K562 (cell line): ENCODE measurements at regions not wholly inside any gene's neighbourhood (a gene's known extent, or its start where the extent isn't known, plus 50 kb on each side); places are given as distances from the start of the nearest gene placed in this dataset.

ENCODE experiments used
- ATAC-seq: fragments of 200-7000 bp; cut with Tn5 transposase; 3 replicates; pipeline ENCODE4 v1.9.1; 2020; ENCODE audit warnings: moderate library complexity
- BruUV-seq: library from RNA; stranded (reverse); fragments of 400-500 nt; replicated peaks from 2 replicates; lab custom pipeline; 2021; lab: Mats Ljungman, UMichigan
- CTCF ChIA-PET: fragments of 300-600 bp; formaldehyde crosslinking; extraction: SDS; loops from one replicate; lab custom pipeline; 2021; ENCODE audit warnings: low intra/inter-chr PET ratio; lab: Yijun Ruan, JAX
- POLR2A ChIA-PET: fragments of 300-600, 350-650 bp; sonication (Branson Sonifier 250); formaldehyde crosslinking; extraction: SDS; loops from one replicate; lab custom pipeline; 2021; ENCODE audit warnings: antibody characterized with exemption, inconsistent platforms; lab: Yijun Ruan, JAX
- DNase-seq, 4 experiments: peaks; one replicate each; pipeline versions ENCODE4 v3.0.0 to v3.0.0-alpha.2; 2011 to 2018; ENCODE audit warnings: low spot score in 3 of 4, mixed read lengths in 3 of 4; ENCODE audit errors: extremely low read depth in 1 of 4
- FAIRE-seq: peaks from 2 replicates; lab custom pipeline; 2011; peaks lifted over from hg19 to GRCh38; lab: Jason Lieb, UNC
- H2AFZ ChIP-seq: 2 replicates; pipeline ENCODE4 v1.6.0; 2011; ENCODE audit warnings: low read depth, low read length, control low read depth, inconsistent platforms
- H3K27ac ChIP-seq: fragments of 200-600 bp; 3 replicates; pipeline ENCODE4 v1.8.0; 2011; ENCODE audit warnings: low read depth, mild to moderate bottlenecking, control low read depth, inconsistent platforms, low read length, moderate library complexity, mixed read lengths; ENCODE audit errors: extremely low read depth
- H3K27me3 ChIP-seq, 2 experiments: fragments of 300-600 bp in 1 of 2; 2 replicates in 1 of 2; 3 replicates in 1 of 2; pipeline versions ENCODE4 v1.6.0 to v1.8.0; 2011; ENCODE audit warnings: inconsistent platforms in 2 of 2, low read length in 2 of 2, mild to moderate bottlenecking in 1 of 2, mixed read lengths in 1 of 2, moderate library complexity in 1 of 2; ENCODE audit not compliant: control insufficient read depth in 2 of 2, insufficient read depth in 2 of 2
- H3K36me3 ChIP-seq: fragments of 300-600 bp; 3 replicates; pipeline ENCODE4 v1.8.0; 2011; ENCODE audit warnings: mild to moderate bottlenecking, low read length, inconsistent platforms; ENCODE audit not compliant: control insufficient read depth, insufficient read depth
- H3K4me1 ChIP-seq, 2 experiments: fragments of 200-600 bp in 1 of 2; replicated peaks in 1 of 2; 2 replicates in 1 of 2; 3 replicates in 1 of 2; pipeline versions ENCODE4 v1.5.1 to v1.8.0; 2011; ENCODE audit warnings: inconsistent platforms in 2 of 2, low read length in 2 of 2, mild to moderate bottlenecking in 1 of 2, mixed read lengths in 1 of 2, moderate library complexity in 1 of 2; ENCODE audit not compliant: control insufficient read depth in 2 of 2, insufficient read depth in 2 of 2
- H3K4me2 ChIP-seq: 2 replicates; pipeline ENCODE4 v1.6.1; 2011; ENCODE audit warnings: low read length, control low read depth, inconsistent platforms, mixed read lengths; ENCODE audit not compliant: insufficient read depth
- H3K4me3 ChIP-seq: fragments of 200-600 bp; sonication (generic), shearing (Covaris generic); 2 replicates; pipeline ENCODE4 v1.5.1; 2016; ENCODE audit warnings: control low read depth, inconsistent platforms
- H3K79me2 ChIP-seq: fragments of 200-600 bp; 3 replicates; pipeline ENCODE4 v1.8.0; 2011; ENCODE audit warnings: low read length, inconsistent platforms; ENCODE audit not compliant: control insufficient read depth, insufficient read depth
- H3K9ac ChIP-seq, 2 experiments: 2 replicates each; pipeline versions ENCODE4 v1.6.0 to v1.6.1; 2011; ENCODE audit warnings: low read depth in 2 of 2, low read length in 2 of 2, control low read depth in 1 of 2, inconsistent platforms in 1 of 2, mild to moderate bottlenecking in 1 of 2, mixed read lengths in 1 of 2; ENCODE audit not compliant: insufficient read depth in 1 of 2
- H3K9me1 ChIP-seq: one replicate; pipeline ENCODE4 v1.6.0; 2011; ENCODE audit warnings: inconsistent platforms, mild to moderate bottlenecking, low read length, moderate library complexity; ENCODE audit not compliant: control insufficient read depth, insufficient read depth
- H3K9me3 ChIP-seq: replicated peaks from 2 replicates; pipeline ENCODE4 v1.5.1; 2011; ENCODE audit warnings: low read depth, low read length, inconsistent platforms; ENCODE audit not compliant: control insufficient read depth, insufficient read depth
- H4K20me1 ChIP-seq: replicated peaks from 2 replicates; pipeline ENCODE4 v1.6.1; 2011; ENCODE audit warnings: low read length, inconsistent platforms, mixed read lengths; ENCODE audit not compliant: control insufficient read depth, insufficient read depth
- ATF6 ChIP-seq: sonication (generic); formaldehyde crosslinking; IDR thresholded peaks from 2 replicates; pipeline ENCODE4 v1.4.0; 2020; ENCODE audit warnings: mild to moderate bottlenecking, missing genetic modification reagents
- HDAC1 ChIP-seq, 2 experiments: fragments of 450-650 bp; IDR thresholded peaks; 2 replicates each; pipeline ENCODE4 v1.6.1; 2016 to 2017; ENCODE audit warnings: inconsistent platforms in 1 of 2, mild to moderate bottlenecking in 1 of 2, moderate library complexity in 1 of 2
- ZNF445 ChIP-seq: fragments of 250-450 bp; sonication (Bioruptor Pico); IDR thresholded peaks from 2 replicates; pipeline ENCODE4 v1.4.0; 2020; ENCODE audit warnings: low read depth, mild to moderate bottlenecking, moderate library complexity
- ZNF644 ChIP-seq: fragments of 200-800 bp; sonication (Bioruptor generic); IDR thresholded peaks from 2 replicates; pipeline ENCODE4 v1.6.1; 2016; ENCODE audit warnings: low read depth, missing genetic modification characterization, missing compliant biosample characterization
- ZNF830 ChIP-seq: fragments of 250-450 bp; sonication (Bioruptor Pico); IDR thresholded peaks from 2 replicates; pipeline ENCODE4 v1.5.0; 2021; ENCODE audit warnings: mild to moderate bottlenecking
- WGBS: fragments of 100-300 bp; shearing (Covaris generic); methylation state at CpG from one replicate; pipeline ENCODE4 v1.1.6; 2016; ENCODE audit warnings: low coverage, mixed read lengths; ENCODE audit not compliant: insufficient coverage; ENCODE audit errors: missing lambda C conversion rate; 5-methylcytosine and 5-hydroxymethylcytosine counted together
- in situ Hi-C: fragments of 300-500 bp; cut with MboI; formaldehyde crosslinking; loops from 4 replicates; pipeline ENCODE4 v1.15.0; 2018; ENCODE audit warnings: inconsistent platforms, mixed read lengths
- intact Hi-C: fragments of 100-400 bp; cut with micrococcal nuclease; formaldehyde crosslinking; loops from 2 replicates; pipeline ENCODE4 v1.14.2; 2022

DNA sequence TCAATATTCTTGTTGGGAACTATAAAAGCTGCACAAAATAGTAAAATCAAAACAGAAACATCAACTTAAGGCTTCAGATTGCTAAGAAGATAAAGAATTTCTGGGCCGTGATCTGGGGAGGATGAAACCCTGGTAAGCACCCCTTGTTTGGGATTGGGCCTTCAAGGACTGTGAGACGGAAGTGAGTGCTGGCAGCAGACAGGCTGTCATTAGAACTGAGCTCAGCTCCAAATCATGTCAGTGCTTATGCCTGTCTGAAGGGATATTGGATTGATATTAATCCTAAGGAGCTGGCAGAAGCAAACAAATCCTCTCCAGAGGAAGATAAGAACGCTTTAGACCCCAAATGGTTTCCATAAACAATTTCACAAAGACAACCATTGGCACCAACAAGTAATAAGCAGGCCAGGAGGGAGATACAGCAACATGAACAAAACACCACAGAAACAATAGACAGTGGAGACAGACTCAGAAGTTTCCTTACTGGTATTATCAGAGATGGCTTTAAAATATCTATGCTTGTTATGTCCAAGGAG lies 72.6 kb upstream of the CTXND1 start:
- ATAC-seq: no peak
- Histone ChIP-seq H3K27ac (no peak overlapping the region), H3K4me1 (no peaks in the 10 kb centered on the region), H3K9me1 (no peaks in the 10 kb centered on the region), H3K4me2 (no peak overlapping the region), H3K27me3 (peaks cover 0 to 2% of the 10 kb centered on the region in 2 experiments; a peak in 1 of 5 replicates)
- in situ Hi-C loops: no loop called here
- TF ChIP-seq HDAC1 (IDR thresholded peaks at IDR 0.05): no peak
- TF ChIP-seq ZNF644 (tag): no peak
- TF ChIP-seq ZNF445 (CRISPR knock-in tag): no peak
- TF ChIP-seq ATF6: no peak
- no peak for TF ChIP-seq ZNF830
- TF ChIP-seq, all 486 proteins: peak for 0
- DNase-seq: no peak
- ChIA-PET CTCF (no interaction called here), POLR2A (no interaction called here)
- no TSS peak for BruUV-seq
- Histone ChIP-seq H4K20me1 (no peaks in the 10 kb centered on the region), H2AFZ (no peak overlapping the region), H3K9me3 (no peaks in the 10 kb centered on the region; the same call in 1 of the 2 replicates), H3K4me3 (no peak overlapping the region), H3K79me2 (no peaks in the 10 kb centered on the region), H3K9ac (no peak overlapping the region), H3K36me3 (no peaks in the 10 kb centered on the region)
- intact Hi-C loops: no loop called here
- 0% methylated on average over 3 of the region's 3 CpGs for WGBS
- FAIRE-seq: no peak
